ENCODE measurements at regions not wholly inside any gene's neighbourhood (a gene's known extent, or its start where the extent isn't known, plus 50 kb on each side); places are given as distances from the start of the nearest gene placed in this dataset.
"Not testable (repeated sequence)": the region's sequence is repeated elsewhere in the genome, so short reads cannot be mapped to it uniquely, and the experiment has no call there.

- intact Hi-C loops (cut with micrococcal nuclease) = no loop called here
- no peak for DNase-seq (ENCODE audit: low read depth, low spot score)
- H2AFZ ChIP-seq (ENCODE audit: low read depth, low read length, poor library complexity, severe bottlenecking) = no peak overlapping the region
- ChIA-PET CTCF (no interaction called here), POLR2A (no interaction called here), RAD21 (ENCODE audit: low non-redundant PET in 1 of 2, low total read pairs in 2 of 2, uncharacterized antibody in 2 of 2, unreplicated experiment in 2 of 2) (no interaction called here)
- H3K4me2 ChIP-seq (ENCODE audit: low read length) = no peak overlapping the region
- no peak overlapping the region for H3K4me3 ChIP-seq (replicated peaks in 1 of 2; ENCODE audit: low read depth in 1 of 2, low read length in 2 of 2)
- H3K36me3 ChIP-seq (ENCODE audit: control insufficient read depth in 1 of 2, insufficient read depth in 2 of 2, low read length in 2 of 2) = no peaks in the 10 kb centered on the region
- BruUV-seq (replicated peaks) = no TSS peak
- no peaks in the 10 kb centered on the region for H3K4me1 ChIP-seq (ENCODE audit: control insufficient read depth in 1 of 2, insufficient read depth in 2 of 2, low read length in 2 of 2)
- H3K9me3 ChIP-seq (ENCODE audit: control insufficient read depth in 1 of 2, insufficient read depth in 1 of 2, low read depth in 1 of 2, low read length in 2 of 2) = no peaks in the 10 kb centered on the region
- no peak for ATAC-seq
- H3K9ac ChIP-seq (ENCODE audit: low read length) = no peak overlapping the region
- H3K27ac ChIP-seq (ENCODE audit: low read depth, low read length) = no peak overlapping the region
- no peaks in the 10 kb centered on the region for H3K9me2 ChIP-seq (ENCODE audit: insufficient read depth)
- no peak for TF ChIP-seq REST (IDR thresholded peaks at IDR 0.05; ENCODE audit: low read depth)
- TF ChIP-seq CTCF (IDR thresholded peaks at IDR 0.05 in 2 of 3, conservative IDR thresholded peaks at IDR 0.05 in 1 of 3; ENCODE audit: borderline replicate concordance in 1 of 3, insufficient read depth in 1 of 3, low read depth in 2 of 3, low read length in 2 of 3) = no peak
- TF ChIP-seq TCF7L2 (IDR thresholded peaks at IDR 0.05; ENCODE audit: borderline replicate concordance, extremely low read depth, insufficient read depth, insufficient read length) = no peak
- TF ChIP-seq CBX3 (IDR thresholded peaks at IDR 0.05; ENCODE audit: low read depth) = no peak
- TF ChIP-seq SIN3A (IDR thresholded peaks at IDR 0.05; ENCODE audit: low read depth) = no peak
- no peaks in the 10 kb centered on the region for H4K20me1 ChIP-seq (ENCODE audit: insufficient read depth)
- H3K27me3 ChIP-seq (ENCODE audit: insufficient read depth, low read length) = no peaks in the 10 kb centered on the region
- no peaks in the 10 kb centered on the region for H3K79me2 ChIP-seq (ENCODE audit: insufficient read depth, low read length)
Measured at GRCh38 chr5:113749334-113749733, 235.8 kb downstream of the YTHDC2 start.

GRCh38 chr5:113753182-113753581 lies 239.7 kb downstream of the YTHDC2 start:
- H3K79me2 ChIP-seq (ENCODE audit: insufficient read depth, low read length); H3K9ac ChIP-seq (ENCODE audit: low read length); H3K36me3 ChIP-seq (ENCODE audit: control insufficient read depth in 1 of 2, insufficient read depth in 2 of 2, low read length in 2 of 2); BruUV-seq (replicated peaks); intact Hi-C loops (cut with micrococcal nuclease); RAD21 ChIA-PET (ENCODE audit: low non-redundant PET in 1 of 2, low total read pairs in 2 of 2, uncharacterized antibody in 2 of 2, unreplicated experiment in 2 of 2); H3K4me3 ChIP-seq (replicated peaks in 1 of 2; ENCODE audit: low read depth in 1 of 2, low read length in 2 of 2); H3K9me2 ChIP-seq (ENCODE audit: insufficient read depth); CTCF ChIA-PET; H3K27ac ChIP-seq (ENCODE audit: low read depth, low read length); H2AFZ ChIP-seq (ENCODE audit: low read depth, low read length, poor library complexity, severe bottlenecking); H3K27me3 ChIP-seq (ENCODE audit: insufficient read depth, low read length); DNase-seq (ENCODE audit: low read depth, low spot score); H3K4me1 ChIP-seq (ENCODE audit: control insufficient read depth in 1 of 2, insufficient read depth in 2 of 2, low read length in 2 of 2); POLR2A ChIA-PET; ATAC-seq; H3K9me3 ChIP-seq (ENCODE audit: control insufficient read depth in 1 of 2, insufficient read depth in 1 of 2, low read depth in 1 of 2, low read length in 2 of 2); H4K20me1 ChIP-seq (ENCODE audit: insufficient read depth); H3K4me2 ChIP-seq (ENCODE audit: low read length): not testable (repeated sequence)
